ENCODE measurements at regions not wholly inside any gene's neighbourhood (a gene's known extent, or its start where the extent isn't known, plus 50 kb on each side); places are given as distances from the start of the nearest gene placed in this dataset.

- ChIA-PET POLR2A (no interaction called here), CTCF (no interaction called here)
- intact Hi-C loops (cut with micrococcal nuclease): loop anchor here (5.0 to 10.0 kb wide), 2 partner anchors 232 to 510 kb away; no protein-coding TSS in a partner anchor
- Mint-ChIP-seq H3K4me1 (ENCODE audit: insufficient read depth, unreplicated experiment) (peaks cover 28% of the 10 kb centered on the region), H3K4me3 (ENCODE audit: unreplicated experiment) (no peak overlapping the region), H3K9me3 (ENCODE audit: unreplicated experiment) (peaks cover 12% of the 10 kb centered on the region), H3K27ac (ENCODE audit: low read depth, unreplicated experiment) (no peak overlapping the region), H3K36me3 (ENCODE audit: insufficient read depth, unreplicated experiment) (peaks cover 5% of the 10 kb centered on the region), H3K27me3 (ENCODE audit: insufficient read depth, unreplicated experiment) (no peaks in the 10 kb centered on the region)
- DNase-seq (ENCODE audit: unreplicated experiment): no peak
- no TSS peak for BruUV-seq (replicated peaks)
- TF ChIP-seq CTCF (IDR thresholded peaks at IDR 0.05; ENCODE audit: unreplicated experiment): no peak
Observed at GRCh38 chr18:40864846-40865245, 1090.2 kb upstream of the PIK3C3 start.

GRCh38 chr18:40863801-40864200, 1091.2 kb upstream of the PIK3C3 start:
- Mint-ChIP-seq H3K27me3 (ENCODE audit: insufficient read depth, unreplicated experiment) (no peaks in the 10 kb centered on the region), H3K36me3 (ENCODE audit: insufficient read depth, unreplicated experiment) (peaks cover 5% of the 10 kb centered on the region), H3K4me3 (ENCODE audit: unreplicated experiment) (no peak overlapping the region), H3K27ac (ENCODE audit: low read depth, unreplicated experiment) (no peak overlapping the region), H3K4me1 (ENCODE audit: insufficient read depth, unreplicated experiment) (peaks cover 24% of the 10 kb centered on the region), H3K9me3 (ENCODE audit: unreplicated experiment) (peaks cover 12% of the 10 kb centered on the region)
- intact Hi-C loops (cut with micrococcal nuclease): loop anchor here (10.0 kb wide), 1 partner anchor 511 kb away; no protein-coding TSS in a partner anchor
- DNase-seq (ENCODE audit: unreplicated experiment): no peak
- CTCF ChIA-PET: no interaction called here
- TF ChIP-seq CTCF (IDR thresholded peaks at IDR 0.05; ENCODE audit: unreplicated experiment): no peak
- POLR2A ChIA-PET: no interaction called here
- no TSS peak for BruUV-seq (replicated peaks)

GRCh38 chr18:40860189-40860588, 1094.8 kb upstream of the PIK3C3 start:
- Mint-ChIP-seq H3K4me3 (ENCODE audit: unreplicated experiment) (no peak overlapping the region), H3K36me3 (ENCODE audit: insufficient read depth, unreplicated experiment) (no peaks in the 10 kb centered on the region), H3K27me3 (ENCODE audit: insufficient read depth, unreplicated experiment) (no peaks in the 10 kb centered on the region), H3K4me1 (ENCODE audit: insufficient read depth, unreplicated experiment) (no peaks in the 10 kb centered on the region), H3K9me3 (ENCODE audit: unreplicated experiment) (peaks cover 12% of the 10 kb centered on the region), H3K27ac (ENCODE audit: low read depth, unreplicated experiment) (no peak overlapping the region)
- TF ChIP-seq CTCF (IDR thresholded peaks at IDR 0.05; ENCODE audit: unreplicated experiment): no peak
- intact Hi-C loops (cut with micrococcal nuclease): loop anchor here (10.0 kb wide), 1 partner anchor 515 kb away; no protein-coding TSS in a partner anchor
- CTCF ChIA-PET: no interaction called here
- no TSS peak for BruUV-seq (replicated peaks)
- DNase-seq (ENCODE audit: unreplicated experiment): no peak
- POLR2A ChIA-PET: no interaction called here

GRCh38 chr18:40855661-40856060, 1099.4 kb upstream of the PIK3C3 start:
- DNase-seq (ENCODE audit: unreplicated experiment): no peak
- ChIA-PET CTCF (interaction anchor here (0.6 kb wide), 1 partner anchor 809 kb away, joined by 4 read pairs; no protein-coding TSS in a partner anchor), POLR2A (no interaction called here)
- Mint-ChIP-seq H3K4me1 (ENCODE audit: insufficient read depth, unreplicated experiment) (peaks cover 21% of the 10 kb centered on the region), H3K36me3 (ENCODE audit: insufficient read depth, unreplicated experiment) (no peaks in the 10 kb centered on the region), H3K27ac (ENCODE audit: low read depth, unreplicated experiment) (no peak overlapping the region), H3K9me3 (ENCODE audit: unreplicated experiment) (peaks cover 5% of the 10 kb centered on the region), H3K4me3 (ENCODE audit: unreplicated experiment) (no peak overlapping the region), H3K27me3 (ENCODE audit: insufficient read depth, unreplicated experiment) (no peaks in the 10 kb centered on the region)
- BruUV-seq (replicated peaks): no TSS peak
- TF ChIP-seq CTCF (IDR thresholded peaks at IDR 0.05; ENCODE audit: unreplicated experiment): no peak
- intact Hi-C loops (cut with micrococcal nuclease): no loop called here

All from MCF 10A (cell line).